Breast epithelium (tissue), 3 donors: ENCODE measurements at regions not wholly inside any gene's neighbourhood (a gene's known extent, or its start where the extent isn't known, plus 50 kb on each side); places are given as distances from the start of the nearest gene placed in this dataset.
"Not testable (repeated sequence)": the region's sequence is repeated elsewhere in the genome, so short reads cannot be mapped to it uniquely, and the experiment has no call there.

ENCODE experiments used
- POLR2A ChIP-seq: fragments of 450-650 bp; IDR thresholded peaks from one replicate; pipeline ENCODE4 v1.6.1; 2016; ENCODE audit warnings: antibody characterized with exemption, mild to moderate bottlenecking, moderate library complexity
- TF ChIP-seq, protein P1 (sequence below), 3 donors: fragments of 450-650 bp; IDR thresholded peaks; one replicate each; pipeline ENCODE4 v1.5.1; 2016 to 2017; ENCODE audit warnings: antibody characterized with exemption in 3 of 3, mild to moderate bottlenecking in 3 of 3, moderate library complexity in 3 of 3

DNA sequence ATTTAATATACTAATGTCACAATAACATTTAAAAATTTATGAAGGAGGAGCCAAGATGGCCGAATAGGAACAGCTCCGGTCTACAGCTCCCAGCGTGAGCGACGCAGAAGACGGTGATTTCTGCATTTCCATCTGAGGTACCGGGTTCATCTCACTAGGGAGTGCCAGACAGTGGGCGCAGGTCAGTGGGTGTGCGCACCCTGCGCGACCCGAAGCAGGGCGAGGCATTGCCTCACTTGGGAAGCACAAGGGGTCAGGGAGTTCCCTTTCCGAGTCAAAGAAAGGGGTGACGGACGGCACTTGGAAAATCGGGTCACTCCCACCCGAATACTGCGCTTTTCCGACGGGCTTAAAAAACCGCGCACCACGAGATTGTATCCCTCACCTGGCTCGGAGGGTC lies 225.7 kb upstream of the MDGA2 start:
- TF ChIP-seq POLR2A, result not testable (repeated sequence)
- TF ChIP-seq, protein P1, sequence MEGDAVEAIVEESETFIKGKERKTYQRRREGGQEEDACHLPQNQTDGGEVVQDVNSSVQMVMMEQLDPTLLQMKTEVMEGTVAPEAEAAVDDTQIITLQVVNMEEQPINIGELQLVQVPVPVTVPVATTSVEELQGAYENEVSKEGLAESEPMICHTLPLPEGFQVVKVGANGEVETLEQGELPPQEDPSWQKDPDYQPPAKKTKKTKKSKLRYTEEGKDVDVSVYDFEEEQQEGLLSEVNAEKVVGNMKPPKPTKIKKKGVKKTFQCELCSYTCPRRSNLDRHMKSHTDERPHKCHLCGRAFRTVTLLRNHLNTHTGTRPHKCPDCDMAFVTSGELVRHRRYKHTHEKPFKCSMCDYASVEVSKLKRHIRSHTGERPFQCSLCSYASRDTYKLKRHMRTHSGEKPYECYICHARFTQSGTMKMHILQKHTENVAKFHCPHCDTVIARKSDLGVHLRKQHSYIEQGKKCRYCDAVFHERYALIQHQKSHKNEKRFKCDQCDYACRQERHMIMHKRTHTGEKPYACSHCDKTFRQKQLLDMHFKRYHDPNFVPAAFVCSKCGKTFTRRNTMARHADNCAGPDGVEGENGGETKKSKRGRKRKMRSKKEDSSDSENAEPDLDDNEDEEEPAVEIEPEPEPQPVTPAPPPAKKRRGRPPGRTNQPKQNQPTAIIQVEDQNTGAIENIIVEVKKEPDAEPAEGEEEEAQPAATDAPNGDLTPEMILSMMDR (IDR thresholded peaks at IDR 0.05), result not testable (repeated sequence)
